ENCODE measurements at regions not wholly inside any gene's neighbourhood (a gene's known extent, or its start where the extent isn't known, plus 50 kb on each side); places are given as distances from the start of the nearest gene placed in this dataset.
"Not testable (repeated sequence)": the region's sequence is repeated elsewhere in the genome, so short reads cannot be mapped to it uniquely, and the experiment has no call there.

GRCh38 chr5:125244531-125244930, 498.1 kb upstream of the ZNF608 start:
- Mint-ChIP-seq H3K4me1 (peaks cover 4% of the 10 kb centered on the region), H3K27me3 (ENCODE audit: low read depth) (no peaks in the 10 kb centered on the region), H3K27ac (no peak overlapping the region), H3K4me3 (no peak overlapping the region), H3K36me3 (peaks cover 2% of the 10 kb centered on the region), H3K9me3 (peaks cover 29% of the 10 kb centered on the region)
- no peak for TF ChIP-seq CTCF (IDR thresholded peaks at IDR 0.05; ENCODE audit: unreplicated experiment)
- no peak for DNase-seq (ENCODE audit: low spot score in 2 of 2, unreplicated experiment in 2 of 2)

GRCh38 chr5:125245216-125245615, 498.8 kb upstream of the ZNF608 start:
- H3K27ac Mint-ChIP-seq = no peak overlapping the region
- peaks cover 9% of the 10 kb centered on the region for H3K4me1 Mint-ChIP-seq
- H3K9me3 Mint-ChIP-seq = peaks cover 29% of the 10 kb centered on the region
- H3K36me3 Mint-ChIP-seq = peaks cover 2% of the 10 kb centered on the region
- no peak for TF ChIP-seq CTCF (IDR thresholded peaks at IDR 0.05; ENCODE audit: unreplicated experiment)
- DNase-seq (ENCODE audit: low spot score in 2 of 2, unreplicated experiment in 2 of 2) = no peak
- no peaks in the 10 kb centered on the region for H3K27me3 Mint-ChIP-seq (ENCODE audit: low read depth)
- H3K4me3 Mint-ChIP-seq = no peak overlapping the region

- no peak overlapping the region for H3K27ac Mint-ChIP-seq
- H3K27me3 Mint-ChIP-seq (ENCODE audit: low read depth) = no peaks in the 10 kb centered on the region
- H3K4me3 Mint-ChIP-seq = no peak overlapping the region
- H3K4me1 Mint-ChIP-seq = peaks cover 9% of the 10 kb centered on the region
- peaks cover 40% of the 10 kb centered on the region for H3K9me3 Mint-ChIP-seq
- H3K36me3 Mint-ChIP-seq = peaks cover 9% of the 10 kb centered on the region
- TF ChIP-seq CTCF (IDR thresholded peaks at IDR 0.05; ENCODE audit: unreplicated experiment) = no peak
- DNase-seq (ENCODE audit: low spot score in 2 of 2, unreplicated experiment in 2 of 2) = no peak
These were observed 503.0 kb upstream of the ZNF608 start for GRCh38 chr5:125249400-125249799.

- no peaks in the 10 kb centered on the region for H3K27me3 Mint-ChIP-seq (ENCODE audit: low read depth)
- peaks cover 47% of the 10 kb centered on the region for H3K9me3 Mint-ChIP-seq
- H3K27ac Mint-ChIP-seq = no peak overlapping the region
- H3K4me1 Mint-ChIP-seq = peaks cover 9% of the 10 kb centered on the region
- DNase-seq (ENCODE audit: low spot score in 2 of 2, unreplicated experiment in 2 of 2) = no peak
- TF ChIP-seq CTCF (IDR thresholded peaks at IDR 0.05; ENCODE audit: unreplicated experiment) = no peak
- peaks cover 11% of the 10 kb centered on the region for H3K36me3 Mint-ChIP-seq
- H3K4me3 Mint-ChIP-seq = no peak overlapping the region
These were observed 505.3 kb upstream of the ZNF608 start for GRCh38 chr5:125251703-125252102.

GRCh38 chr5:125253634-125254033, 507.2 kb upstream of the ZNF608 start:
- DNase-seq (ENCODE audit: low spot score in 2 of 2, unreplicated experiment in 2 of 2); H3K27ac Mint-ChIP-seq; H3K36me3 Mint-ChIP-seq; H3K27me3 Mint-ChIP-seq (ENCODE audit: low read depth); H3K4me3 Mint-ChIP-seq: not testable (repeated sequence)
- H3K4me1 Mint-ChIP-seq = peaks cover 22% of the 10 kb centered on the region
- H3K9me3 Mint-ChIP-seq = peaks cover 32% of the 10 kb centered on the region

GRCh38 chr5:125254267-125254666, 507.8 kb upstream of the ZNF608 start:
- no peak overlapping the region for H3K27ac Mint-ChIP-seq
- no peak for TF ChIP-seq CTCF (IDR thresholded peaks at IDR 0.05; ENCODE audit: unreplicated experiment)
- no peak for DNase-seq (ENCODE audit: low spot score in 2 of 2, unreplicated experiment in 2 of 2)

More at GRCh38 chr5:125254267-125254666, 507.8 kb upstream of the ZNF608 start:
- no peak overlapping the region for H3K4me3 Mint-ChIP-seq
- peaks cover 32% of the 10 kb centered on the region for H3K9me3 Mint-ChIP-seq
- H3K36me3 Mint-ChIP-seq = peaks cover 9% of the 10 kb centered on the region
- H3K27me3 Mint-ChIP-seq (ENCODE audit: low read depth) = no peaks in the 10 kb centered on the region
- H3K4me1 Mint-ChIP-seq = peaks cover 20% of the 10 kb centered on the region
